Left ventricle myocardium inferior (tissue), 1 donor: ENCODE measurements at regions not wholly inside any gene's neighbourhood (a gene's known extent, or its start where the extent isn't known, plus 50 kb on each side); places are given as distances from the start of the nearest gene placed in this dataset.

Source experiments
- DNase-seq: peaks from one replicate; pipeline ENCODE4 v3.0.0-alpha.2; 2020
- H3K27ac ChIP-seq: fragments of 200-600 bp; replicated peaks from 2 replicates; pipeline ENCODE4 v1.8.0; 2021
- H3K27me3 ChIP-seq: fragments of 200-600 bp; 2 replicates; pipeline ENCODE4 v1.8.0; 2021; ENCODE audit warnings: low read depth
- H3K36me3 ChIP-seq: fragments of 200-600 bp; 2 replicates; pipeline ENCODE4 v1.8.0; 2021
- H3K4me1 ChIP-seq: fragments of 200-600 bp; 2 replicates; pipeline ENCODE4 v1.8.0; 2021
- H3K4me3 ChIP-seq: fragments of 200-600 bp; 2 replicates; pipeline ENCODE4 v1.8.0; 2021; ENCODE audit warnings: mild to moderate bottlenecking, moderate library complexity
- H3K9me3 ChIP-seq: fragments of 200-600 bp; replicated peaks from 2 replicates; pipeline ENCODE4 v1.8.0; 2021
- CTCF ChIP-seq: fragments of 200-600 bp; IDR thresholded peaks from 2 replicates; pipeline ENCODE4 v1.8.0; 2021; ENCODE audit warnings: antibody characterized with exemption, mild to moderate bottlenecking, borderline replicate concordance
- intact Hi-C: fragments of 100-400 bp; cut with micrococcal nuclease; formaldehyde crosslinking; loops from one replicate; pipeline ENCODE4 v1.11.0; 2022
- donor health status: DM: no; HTN: yes; CAD: no; lungs with severe emphysema.

GRCh38 chr5:74560245-74560644 lies 80.3 kb downstream of the ENC1 start:
- no peak overlapping the region for H3K4me3 ChIP-seq
- no peaks in the 10 kb centered on the region for H3K27me3 ChIP-seq
- H3K27ac ChIP-seq: no peak overlapping the region
- TF ChIP-seq CTCF: no peak
- no peaks in the 10 kb centered on the region for H3K36me3 ChIP-seq
- H3K4me1 ChIP-seq: no peaks in the 10 kb centered on the region
- DNase-seq: no peak
- intact Hi-C loops: no loop called here
- no peaks in the 10 kb centered on the region for H3K9me3 ChIP-seq

- H3K27me3 ChIP-seq: no peaks in the 10 kb centered on the region
- no peak for TF ChIP-seq CTCF
- DNase-seq: no peak
- intact Hi-C loops: no loop called here
- no peaks in the 10 kb centered on the region for H3K36me3 ChIP-seq
- H3K9me3 ChIP-seq: no peaks in the 10 kb centered on the region
- no peaks in the 10 kb centered on the region for H3K4me1 ChIP-seq
- H3K4me3 ChIP-seq: no peak overlapping the region
- no peak overlapping the region for H3K27ac ChIP-seq
Measured at GRCh38 chr5:74556631-74557595, 83.6 kb downstream of the ENC1 start.

- H3K36me3 ChIP-seq: no peaks in the 10 kb centered on the region
- H3K27me3 ChIP-seq: no peaks in the 10 kb centered on the region
- intact Hi-C loops: no loop called here
- no peak overlapping the region for H3K27ac ChIP-seq
- H3K4me3 ChIP-seq: no peak overlapping the region
- no peak for TF ChIP-seq CTCF
- H3K4me1 ChIP-seq: no peaks in the 10 kb centered on the region
- H3K9me3 ChIP-seq: no peaks in the 10 kb centered on the region
- DNase-seq: no peak
Measured at GRCh38 chr5:74556006-74556405, 84.5 kb downstream of the ENC1 start.

GRCh38 chr5:74552101-74552500 lies 88.4 kb downstream of the ENC1 start:
- TF ChIP-seq CTCF: no peak
- no peaks in the 10 kb centered on the region for H3K27me3 ChIP-seq
- intact Hi-C loops: no loop called here
- H3K4me3 ChIP-seq: no peak overlapping the region
- H3K27ac ChIP-seq: no peak overlapping the region
- no peaks in the 10 kb centered on the region for H3K36me3 ChIP-seq
- no peaks in the 10 kb centered on the region for H3K4me1 ChIP-seq
- no peaks in the 10 kb centered on the region for H3K9me3 ChIP-seq
- no peak for DNase-seq

- DNase-seq: no peak
- Histone ChIP-seq H3K27ac (no peak overlapping the region), H3K36me3 (no peaks in the 10 kb centered on the region), H3K27me3 (no peaks in the 10 kb centered on the region), H3K4me1 (no peaks in the 10 kb centered on the region), H3K4me3 (no peak overlapping the region), H3K9me3 (no peaks in the 10 kb centered on the region)
- intact Hi-C loops: no loop called here
- no peak for TF ChIP-seq CTCF
Measured at GRCh38 chr5:74550927-74551326, 89.6 kb downstream of the ENC1 start.
